SK-N-MC (cell line): ENCODE measurements at regions not wholly inside any gene's neighbourhood (a gene's known extent, or its start where the extent isn't known, plus 50 kb on each side); places are given as distances from the start of the nearest gene placed in this dataset.

ENCODE experiments used
- DNase-seq: peaks from one replicate; pipeline ENCODE4 v3.0.0-alpha.2; 2011; ENCODE audit warnings: low read depth, low spot score
- H3K27ac ChIP-seq: fragments of 200-600 bp; sonication (generic); 2 replicates; pipeline ENCODE4 v1.5.1; 2016; ENCODE audit warnings: mixed run types
- H3K36me3 ChIP-seq: fragments of 200-600 bp; sonication (generic); 2 replicates; pipeline ENCODE4 v1.6.1; 2017; ENCODE audit warnings: antibody characterized with exemption, low read length, mixed read lengths; ENCODE audit not compliant: insufficient read depth
- H3K4me3 ChIP-seq: fragments of 200-600 bp; sonication (generic); 2 replicates; pipeline ENCODE4 v1.5.1; 2016
- H3K9ac ChIP-seq: fragments of 200-600 bp; sonication (generic); 2 replicates; pipeline ENCODE4 v1.8.0; 2017; ENCODE audit warnings: mixed run types, mixed read lengths; ENCODE audit not compliant: insufficient read length
- H3K9me3 ChIP-seq: fragments of 200-600 bp; sonication (generic); 2 replicates; pipeline ENCODE4 v1.6.1; 2017; ENCODE audit warnings: low read depth, mild to moderate bottlenecking, antibody characterized with exemption, low read length, moderate library complexity, mixed read lengths
- EZH2 ChIP-seq: fragments of 200-600 bp; sonication (generic); IDR thresholded peaks from one replicate; pipeline ENCODE4 v1.6.1; 2017; ENCODE audit warnings: antibody characterized with exemption
- FOXP2 ChIP-seq: optimal IDR thresholded peaks from 2 replicates; pipeline ENCODE3; 2011; ENCODE audit warnings: mild to moderate bottlenecking, moderate library complexity; ENCODE audit not compliant: insufficient read depth; ENCODE audit errors: extremely low read length, control extremely low read depth
- POLR2AphosphoS5 ChIP-seq: IDR thresholded peaks from 2 replicates; pipeline ENCODE4 v1.6.1; 2012; ENCODE audit warnings: mild to moderate bottlenecking, low read depth, low read length, borderline replicate concordance

DNA sequence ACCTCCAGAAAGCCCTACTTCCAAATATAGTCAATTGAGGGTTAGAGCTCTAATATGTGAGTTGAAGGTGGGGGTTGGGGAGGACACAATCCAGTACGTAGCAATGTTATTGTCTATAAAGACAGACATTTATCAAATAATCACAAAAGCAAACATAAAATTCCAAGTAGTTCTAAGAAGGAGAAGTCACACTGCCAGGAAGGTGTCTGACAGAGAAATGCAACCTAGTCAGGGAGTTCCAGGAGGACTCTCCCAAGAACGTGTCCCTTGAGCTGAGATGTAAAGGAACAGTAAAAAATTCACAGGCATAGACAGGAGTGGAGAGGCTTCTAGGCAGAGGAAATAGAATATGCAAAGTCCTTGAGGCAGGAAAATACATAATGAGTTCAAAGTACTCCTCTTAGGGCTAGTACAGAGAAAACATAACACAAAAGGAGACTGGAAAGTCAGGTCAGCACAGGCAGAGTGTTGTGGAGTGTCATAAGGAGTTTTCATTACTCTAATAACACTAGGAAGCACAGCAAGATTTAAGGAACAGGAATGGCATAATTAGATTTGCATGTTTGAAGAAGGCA, 277.6 kb upstream of the STT3B start:
- H3K9ac ChIP-seq = no peak overlapping the region
- no peaks in the 10 kb centered on the region for H3K36me3 ChIP-seq
- no peaks in the 10 kb centered on the region for H3K9me3 ChIP-seq
- TF ChIP-seq EZH2 = no peak
- TF ChIP-seq POLR2AphosphoS5 = no peak
- no peak for TF ChIP-seq FOXP2
- H3K4me3 ChIP-seq = no peak overlapping the region
- DNase-seq = no peak
- H3K27ac ChIP-seq = no peak overlapping the region

- Histone ChIP-seq H3K9me3 (no peaks in the 10 kb centered on the region), H3K9ac (no peak overlapping the region), H3K36me3 (no peaks in the 10 kb centered on the region), H3K4me3 (no peak overlapping the region), H3K27ac (no peak overlapping the region)
- no peak for DNase-seq
- no peak for TF ChIP-seq EZH2
- no peak for TF ChIP-seq POLR2AphosphoS5
- TF ChIP-seq FOXP2 = no peak
These were observed 270.5 kb upstream of the STT3B start for GRCh38 chr3:31262201-31262600.

- TF ChIP-seq FOXP2 (no peak), EZH2 (no peak), POLR2AphosphoS5 (no peak)
- Histone ChIP-seq H3K4me3 (no peak overlapping the region), H3K9ac (no peak overlapping the region), H3K9me3 (no peaks in the 10 kb centered on the region), H3K27ac (no peak overlapping the region), H3K36me3 (no peaks in the 10 kb centered on the region)
- DNase-seq = no peak
These were observed 268.8 kb upstream of the STT3B start for GRCh38 chr3:31263897-31264296.

DNA sequence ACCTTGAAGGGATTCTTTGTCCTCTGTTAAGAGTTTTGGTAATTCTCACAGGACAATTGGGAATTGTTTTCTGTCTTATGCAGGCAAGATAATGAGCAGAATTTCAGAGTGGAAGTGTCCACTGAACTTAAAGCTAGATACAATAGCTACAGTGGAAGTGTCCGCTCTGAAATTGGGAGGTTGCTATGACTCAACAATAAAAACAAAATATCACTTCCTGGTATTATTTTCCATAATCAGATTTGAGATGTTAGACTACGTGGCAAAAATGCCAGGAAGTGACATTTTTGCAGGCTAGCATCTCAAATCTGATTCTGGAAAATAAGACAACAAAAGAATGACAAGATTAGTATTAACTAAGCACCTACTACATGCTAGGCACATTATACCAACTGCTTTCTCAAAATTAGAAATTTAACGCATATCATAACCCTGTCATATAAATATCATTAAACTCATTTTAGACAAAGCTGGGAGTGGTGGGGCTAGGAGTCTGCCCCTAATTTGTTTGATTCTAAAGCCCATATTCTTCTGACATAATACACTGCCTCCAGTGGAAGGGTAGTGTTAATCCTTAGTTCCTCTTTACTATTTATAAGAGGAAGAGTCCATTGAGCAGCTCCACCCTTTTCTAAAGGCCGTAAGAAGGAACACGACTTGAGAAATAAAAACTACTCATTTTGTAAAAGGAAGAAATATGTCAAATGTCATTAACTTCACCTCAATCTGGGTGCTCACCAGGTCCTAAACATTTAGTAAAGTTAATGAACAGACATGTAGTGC, 266.9 kb upstream of the STT3B start:
- no peak overlapping the region for H3K9ac ChIP-seq
- DNase-seq = no peak
- TF ChIP-seq FOXP2 (no peak), POLR2AphosphoS5 (no peak), EZH2 (no peak)

DNA sequence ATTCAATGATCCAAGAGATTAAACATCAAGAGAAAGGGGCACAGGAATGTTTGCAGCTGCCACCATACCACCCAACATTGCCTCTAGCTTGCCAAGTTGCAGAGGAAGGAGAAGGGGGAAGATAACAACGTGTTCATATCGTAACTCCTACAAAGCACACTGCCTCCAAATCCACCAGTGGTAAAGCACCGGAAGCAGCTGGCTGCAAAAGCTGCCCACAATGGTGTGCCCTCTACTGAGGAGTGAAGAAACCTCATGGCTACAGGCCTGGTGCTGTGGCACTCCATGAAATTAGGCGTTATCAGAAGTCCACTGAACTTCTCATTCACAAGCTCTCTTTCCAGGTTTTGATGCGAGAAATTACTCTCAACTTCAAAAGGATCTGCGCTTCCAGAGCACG, 263.9 kb upstream of the STT3B start:
- Histone ChIP-seq H3K27ac (no peak overlapping the region), H3K36me3 (no peaks in the 10 kb centered on the region), H3K9me3 (no peaks in the 10 kb centered on the region), H3K4me3 (no peak overlapping the region), H3K9ac (no peak overlapping the region)
- TF ChIP-seq FOXP2 = no peak
- no peak for TF ChIP-seq EZH2
- no peak for TF ChIP-seq POLR2AphosphoS5
- DNase-seq = no peak

More for the DNA sequence above, 266.9 kb upstream of the STT3B start:
- H3K9me3 ChIP-seq = no peaks in the 10 kb centered on the region
- H3K4me3 ChIP-seq = no peak overlapping the region
- H3K36me3 ChIP-seq = no peaks in the 10 kb centered on the region
- H3K27ac ChIP-seq = no peak overlapping the region

- Histone ChIP-seq H3K4me3 (no peak overlapping the region), H3K9me3 (no peaks in the 10 kb centered on the region), H3K27ac (no peak overlapping the region), H3K36me3 (no peaks in the 10 kb centered on the region), H3K9ac (no peak overlapping the region)
- TF ChIP-seq EZH2 (no peak), POLR2AphosphoS5 (no peak), FOXP2 (no peak)
- no peak for DNase-seq
These were observed 262.7 kb upstream of the STT3B start for GRCh38 chr3:31270010-31270409.

DNA sequence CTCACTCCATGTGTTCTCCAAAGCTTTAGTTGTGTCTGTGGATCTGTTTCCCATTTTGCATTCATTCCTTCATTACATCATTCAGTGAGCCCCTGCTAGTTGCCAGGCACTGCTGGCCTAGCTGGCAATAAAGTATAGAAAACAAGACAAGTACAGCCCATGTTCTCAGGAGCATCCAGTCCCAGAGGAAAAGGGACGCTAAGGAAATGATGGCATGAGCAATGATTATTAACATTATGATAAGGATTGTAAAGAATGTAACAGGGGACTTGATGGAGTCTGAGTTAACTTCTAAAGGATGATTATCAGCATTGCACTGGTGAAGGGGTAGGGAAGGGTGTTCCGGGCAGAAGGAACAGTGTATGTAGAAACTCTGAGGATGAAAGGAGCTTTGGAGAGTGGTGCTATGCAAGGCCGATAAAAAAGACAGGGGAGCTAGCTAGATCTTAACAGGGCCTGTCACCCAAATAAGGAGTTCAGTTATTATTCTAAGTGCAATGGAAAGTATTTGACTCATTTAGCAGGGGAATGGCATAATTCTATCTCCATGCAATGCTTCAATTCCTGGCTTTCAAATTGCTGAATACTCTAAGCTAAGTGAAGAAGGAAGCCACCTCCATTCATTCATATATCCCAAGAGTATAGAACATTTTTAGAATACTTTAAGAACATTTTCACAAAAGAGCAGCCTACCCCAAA, 258.2 kb upstream of the STT3B start:
- Histone ChIP-seq H3K27ac (no peak overlapping the region), H3K9ac (no peak overlapping the region), H3K9me3 (no peaks in the 10 kb centered on the region), H3K36me3 (no peaks in the 10 kb centered on the region), H3K4me3 (no peak overlapping the region)
- DNase-seq = no peak
- TF ChIP-seq POLR2AphosphoS5 = no peak
- TF ChIP-seq EZH2 = no peak
- TF ChIP-seq FOXP2 = no peak

- Histone ChIP-seq H3K9me3 (no peaks in the 10 kb centered on the region), H3K27ac (no peak overlapping the region), H3K9ac (no peak overlapping the region), H3K36me3 (no peaks in the 10 kb centered on the region), H3K4me3 (no peak overlapping the region)
- DNase-seq = no peak
- TF ChIP-seq FOXP2 (no peak), POLR2AphosphoS5 (no peak), EZH2 (no peak)
These were observed 257.6 kb upstream of the STT3B start for GRCh38 chr3:31275038-31275572.
